ENCODE measurements at regions not wholly inside any gene's neighbourhood (a gene's known extent, or its start where the extent isn't known, plus 50 kb on each side); places are given as distances from the start of the nearest gene placed in this dataset.

DNA sequence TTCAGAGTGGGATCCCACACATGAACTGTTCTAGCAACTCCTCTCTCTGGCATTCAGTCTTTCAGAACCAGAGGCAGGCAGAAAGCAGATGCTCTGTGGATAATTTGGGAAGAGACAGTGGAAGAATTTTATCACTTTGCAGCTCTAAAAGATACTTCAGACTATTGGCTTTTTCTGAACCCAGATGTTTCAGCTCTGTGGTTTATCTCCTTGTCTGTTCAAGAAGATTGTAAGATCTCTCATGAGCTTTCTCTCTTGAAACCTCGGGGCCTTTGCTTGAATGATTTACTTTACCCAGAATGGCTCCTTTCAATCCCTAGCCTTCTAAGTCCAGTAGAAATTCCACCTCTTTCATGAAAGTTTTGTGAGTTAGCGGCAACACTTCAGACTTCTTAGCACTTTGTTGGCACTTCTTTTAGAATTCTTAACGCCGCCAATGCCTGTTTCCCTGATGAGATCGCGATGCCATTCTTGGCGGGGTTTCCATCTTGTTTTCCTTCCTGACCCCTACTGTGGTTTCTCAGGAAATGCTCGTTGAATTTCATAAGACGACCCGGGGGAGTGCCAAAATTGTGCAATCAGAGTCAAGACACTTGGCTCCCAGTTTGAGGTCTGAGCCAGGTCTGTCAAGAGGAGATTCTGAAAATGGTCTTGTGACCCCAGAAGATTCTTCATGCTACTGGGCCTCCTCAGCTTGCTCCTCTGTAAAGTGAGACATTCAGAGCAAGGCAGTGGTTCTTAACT lies 107.0 kb upstream of the PRICKLE1 start:
- Histone ChIP-seq H3K27ac (peak overlapping the region; percentile 27), H3K4me1 (peaks cover 20% of the 10 kb centered on the region), H3K9me3 (no peaks in the 10 kb centered on the region), H3K36me3 (no peaks in the 10 kb centered on the region), H3K27me3 (no peaks in the 10 kb centered on the region), H3K4me3 (no peak overlapping the region)
- intact Hi-C loops (cut with DNase I): loop anchor here (5.0 kb wide), 1 partner anchor 109 kb away; the partner anchor contains the start of gene PRICKLE1
- TF ChIP-seq POLR2A (IDR thresholded peaks at IDR 0.05) (no peak), POLR2AphosphoS5 (IDR thresholded peaks at IDR 0.05; ENCODE audit: insufficient read depth in 1 of 2, low read depth in 1 of 2) (peak; percentile 10 to 11)
- TF ChIP-seq, protein P1, sequence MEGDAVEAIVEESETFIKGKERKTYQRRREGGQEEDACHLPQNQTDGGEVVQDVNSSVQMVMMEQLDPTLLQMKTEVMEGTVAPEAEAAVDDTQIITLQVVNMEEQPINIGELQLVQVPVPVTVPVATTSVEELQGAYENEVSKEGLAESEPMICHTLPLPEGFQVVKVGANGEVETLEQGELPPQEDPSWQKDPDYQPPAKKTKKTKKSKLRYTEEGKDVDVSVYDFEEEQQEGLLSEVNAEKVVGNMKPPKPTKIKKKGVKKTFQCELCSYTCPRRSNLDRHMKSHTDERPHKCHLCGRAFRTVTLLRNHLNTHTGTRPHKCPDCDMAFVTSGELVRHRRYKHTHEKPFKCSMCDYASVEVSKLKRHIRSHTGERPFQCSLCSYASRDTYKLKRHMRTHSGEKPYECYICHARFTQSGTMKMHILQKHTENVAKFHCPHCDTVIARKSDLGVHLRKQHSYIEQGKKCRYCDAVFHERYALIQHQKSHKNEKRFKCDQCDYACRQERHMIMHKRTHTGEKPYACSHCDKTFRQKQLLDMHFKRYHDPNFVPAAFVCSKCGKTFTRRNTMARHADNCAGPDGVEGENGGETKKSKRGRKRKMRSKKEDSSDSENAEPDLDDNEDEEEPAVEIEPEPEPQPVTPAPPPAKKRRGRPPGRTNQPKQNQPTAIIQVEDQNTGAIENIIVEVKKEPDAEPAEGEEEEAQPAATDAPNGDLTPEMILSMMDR (IDR thresholded peaks at IDR 0.05): no peak
- DNase-seq (ENCODE audit: extremely low spot score in 2 of 2): peak in 1 of 2 donors; percentile 97

DNA sequence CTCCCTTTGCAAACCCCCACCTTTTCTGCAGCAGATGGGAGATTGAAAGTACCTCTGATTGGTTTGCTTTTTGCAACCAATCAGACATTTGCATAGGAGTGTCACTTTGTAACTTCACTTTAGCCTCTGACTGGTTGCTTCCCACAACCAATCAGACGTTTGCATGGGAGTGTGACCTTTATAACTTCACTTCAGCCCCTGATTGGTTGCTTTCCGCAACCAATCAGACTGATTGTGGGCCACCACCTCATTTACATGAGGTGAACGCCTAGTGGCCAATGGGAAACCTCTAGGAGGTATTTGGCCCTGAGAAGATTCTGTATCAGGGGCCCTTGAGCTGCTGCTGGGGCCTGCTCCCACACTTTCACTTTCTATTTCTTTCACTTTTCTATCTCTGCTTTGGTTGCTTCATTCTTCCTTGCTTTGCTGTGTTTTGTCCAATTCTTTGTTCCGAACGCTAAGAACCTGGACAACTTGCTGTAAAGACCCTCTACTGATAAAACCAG lies 106.0 kb upstream of the PRICKLE1 start:
- no peak for TF ChIP-seq POLR2A (IDR thresholded peaks at IDR 0.05)
- no peak for TF ChIP-seq POLR2AphosphoS5 (IDR thresholded peaks at IDR 0.05; ENCODE audit: insufficient read depth in 1 of 2, low read depth in 1 of 2)
- TF ChIP-seq, protein P1 (IDR thresholded peaks at IDR 0.05): no peak
- peaks cover 20% of the 10 kb centered on the region for H3K4me1 ChIP-seq
- intact Hi-C loops (cut with DNase I): loop anchor here (5.0 kb wide), 1 partner anchor 108 kb away; the partner anchor contains the start of gene PRICKLE1
- DNase-seq (ENCODE audit: extremely low spot score in 2 of 2): no peak
- H3K36me3 ChIP-seq: no peaks in the 10 kb centered on the region
- H3K27me3 ChIP-seq: no peaks in the 10 kb centered on the region
- no peaks in the 10 kb centered on the region for H3K9me3 ChIP-seq
- no peak overlapping the region for H3K27ac ChIP-seq
- no peak overlapping the region for H3K4me3 ChIP-seq

DNA sequence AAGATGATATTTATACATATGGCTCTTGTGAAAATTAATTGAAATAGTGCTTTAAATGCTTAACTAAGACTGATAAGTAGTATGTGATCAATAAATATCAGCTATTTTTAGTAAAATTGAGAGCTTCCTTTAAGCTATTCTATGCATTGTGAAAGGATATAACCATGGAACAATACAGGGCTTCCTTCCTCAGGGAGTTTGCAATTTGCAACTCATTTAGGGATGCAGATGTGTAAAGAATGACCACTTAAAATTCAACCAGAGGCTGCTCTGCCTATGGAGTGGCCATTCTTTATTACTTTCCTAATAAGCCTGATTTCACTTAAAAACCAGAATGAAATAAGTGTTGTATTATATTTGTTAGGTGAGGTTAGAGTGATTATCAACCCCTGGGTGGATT lies 103.2 kb upstream of the PRICKLE1 start:
- H3K27me3 ChIP-seq: no peaks in the 10 kb centered on the region
- H3K27ac ChIP-seq: no peak overlapping the region
- H3K4me1 ChIP-seq: peaks cover 7% of the 10 kb centered on the region
- TF ChIP-seq POLR2A (IDR thresholded peaks at IDR 0.05) (no peak), POLR2AphosphoS5 (IDR thresholded peaks at IDR 0.05; ENCODE audit: insufficient read depth in 1 of 2, low read depth in 1 of 2) (no peak)
- TF ChIP-seq, protein P1 (IDR thresholded peaks at IDR 0.05): no peak
- no peak for DNase-seq (ENCODE audit: extremely low spot score in 2 of 2)
- intact Hi-C loops (cut with DNase I): no loop called here
- no peaks in the 10 kb centered on the region for H3K9me3 ChIP-seq
- H3K4me3 ChIP-seq: no peak overlapping the region
- no peaks in the 10 kb centered on the region for H3K36me3 ChIP-seq

DNA sequence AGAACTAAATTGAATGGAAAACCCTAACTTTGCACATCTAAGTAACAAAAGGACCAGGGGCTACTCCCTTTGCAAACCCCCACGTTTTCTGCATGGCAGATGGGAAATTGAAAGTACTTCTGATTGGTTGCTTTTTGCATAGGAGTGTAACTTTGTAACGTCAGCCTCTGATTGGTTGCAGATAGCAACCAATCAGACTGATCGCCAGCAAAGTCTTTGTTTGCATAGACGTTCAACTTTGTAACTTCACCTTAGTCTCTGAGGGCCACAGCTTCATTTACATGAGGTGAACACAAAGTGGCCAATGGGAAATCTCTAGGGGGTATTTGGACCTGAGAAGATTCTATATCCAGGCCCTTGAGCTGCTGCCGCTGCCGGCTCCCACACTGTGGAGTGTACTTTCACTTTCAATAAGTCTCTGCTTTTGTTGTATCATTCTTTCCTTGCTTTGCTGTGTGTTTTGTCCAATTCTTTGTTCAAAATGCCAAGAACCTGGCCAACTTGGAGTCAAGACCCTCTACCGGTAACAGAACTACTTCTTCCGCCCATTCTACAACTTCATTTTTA lies 102.5 kb upstream of the PRICKLE1 start:
- Histone ChIP-seq H3K4me3 (no peak overlapping the region), H3K9me3 (no peaks in the 10 kb centered on the region), H3K27ac (no peak overlapping the region), H3K36me3 (no peaks in the 10 kb centered on the region), H3K4me1 (peaks cover 2% of the 10 kb centered on the region), H3K27me3 (no peaks in the 10 kb centered on the region)
- intact Hi-C loops (cut with DNase I): no loop called here
- no peak for TF ChIP-seq POLR2A (IDR thresholded peaks at IDR 0.05)
- no peak for TF ChIP-seq POLR2AphosphoS5 (IDR thresholded peaks at IDR 0.05; ENCODE audit: insufficient read depth in 1 of 2, low read depth in 1 of 2)
- TF ChIP-seq, protein P1 (IDR thresholded peaks at IDR 0.05): no peak
- no peak for DNase-seq (ENCODE audit: extremely low spot score in 2 of 2)

DNA sequence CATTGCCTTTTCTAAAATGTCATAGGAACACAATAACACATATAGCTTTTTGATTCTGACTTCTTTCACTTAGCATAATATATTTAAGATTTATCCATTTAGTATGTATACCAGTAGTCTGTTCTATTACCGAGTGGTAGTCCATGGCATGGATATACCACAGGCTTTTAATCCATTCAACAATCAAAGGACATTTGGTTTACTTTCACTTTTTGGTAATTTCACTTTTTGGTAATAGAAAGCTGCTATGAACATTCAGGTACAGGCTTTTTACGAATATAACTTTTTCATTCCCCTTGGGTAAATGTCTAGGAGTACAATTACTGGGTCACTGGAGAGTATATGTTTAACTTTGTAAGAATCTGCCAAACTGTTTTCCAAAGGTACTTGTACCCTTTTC lies 100.7 kb upstream of the PRICKLE1 start:
- Histone ChIP-seq H3K27me3 (no peaks in the 10 kb centered on the region), H3K36me3 (no peaks in the 10 kb centered on the region), H3K4me3 (no peak overlapping the region), H3K4me1 (no peaks in the 10 kb centered on the region), H3K9me3 (no peaks in the 10 kb centered on the region), H3K27ac (no peak overlapping the region)
- TF ChIP-seq POLR2AphosphoS5 (IDR thresholded peaks at IDR 0.05; ENCODE audit: insufficient read depth in 1 of 2, low read depth in 1 of 2): no peak
- TF ChIP-seq POLR2A (IDR thresholded peaks at IDR 0.05): no peak
- TF ChIP-seq, protein P1 (IDR thresholded peaks at IDR 0.05): no peak
- DNase-seq (ENCODE audit: extremely low spot score in 2 of 2): no peak
- intact Hi-C loops (cut with DNase I): no loop called here

Measured in vagina (tissue), 2 donors.